GM23248 (cell line): ENCODE measurements at regions not wholly inside any gene's neighbourhood (a gene's known extent, or its start where the extent isn't known, plus 50 kb on each side); places are given as distances from the start of the nearest gene placed in this dataset.

Source experiments
- DNase-seq: peaks from one replicate; pipeline ENCODE4 v3.0.0-alpha.2; 2015
- H2AFZ ChIP-seq: fragments of 200-600 bp; sonication (generic); 2 replicates; pipeline ENCODE4 v1.6.1; 2016; ENCODE audit warnings: antibody characterized with exemption
- H3F3A ChIP-seq: fragments of 200-600 bp; sonication (generic); 2 replicates; pipeline ENCODE4 v1.6.1; 2016; ENCODE audit warnings: mild to moderate bottlenecking, antibody characterized with exemption, mixed run types; ENCODE audit not compliant: insufficient read depth
- H3K27ac ChIP-seq: fragments of 200-600 bp; sonication (generic); 2 replicates; pipeline ENCODE4 v1.5.1; 2016; ENCODE audit warnings: mild to moderate bottlenecking
- H3K27me3 ChIP-seq: fragments of 200-600 bp; sonication (generic); replicated peaks from 2 replicates; pipeline ENCODE4 v1.6.1; 2016; ENCODE audit warnings: mild to moderate bottlenecking; ENCODE audit not compliant: insufficient read depth
- H3K36me3 ChIP-seq: fragments of 200-600 bp; sonication (generic); 2 replicates; pipeline ENCODE4 v1.6.1; 2016; ENCODE audit warnings: low read depth, mild to moderate bottlenecking
- H3K4me1 ChIP-seq: fragments of 200-600 bp; sonication (generic); 2 replicates; pipeline ENCODE4 v1.6.1; 2016; ENCODE audit warnings: mild to moderate bottlenecking; ENCODE audit not compliant: insufficient read depth
- H3K4me2 ChIP-seq: fragments of 200-600 bp; sonication (generic); one replicate; pipeline ENCODE4 v1.6.1; 2016; ENCODE audit warnings: mild to moderate bottlenecking; ENCODE audit not compliant: unreplicated experiment
- H3K4me3 ChIP-seq: fragments of 200-600 bp; sonication (generic); 2 replicates; pipeline ENCODE4 v1.5.1; 2016; ENCODE audit warnings: mild to moderate bottlenecking
- H3K79me2 ChIP-seq: fragments of 200-600 bp; sonication (generic); 2 replicates; pipeline ENCODE4 v1.6.1; 2016; ENCODE audit warnings: mild to moderate bottlenecking; ENCODE audit not compliant: insufficient read depth
- H3K9ac ChIP-seq: fragments of 200-600 bp; sonication (generic); 2 replicates; pipeline ENCODE4 v1.6.1; 2016; ENCODE audit warnings: mild to moderate bottlenecking
- H3K9me2 ChIP-seq: fragments of 200-600 bp; sonication (generic); 2 replicates; pipeline ENCODE4 v1.6.1; 2016; ENCODE audit warnings: mixed run types, mild to moderate bottlenecking, moderate library complexity; ENCODE audit not compliant: insufficient read depth
- H3K9me3 ChIP-seq: fragments of 200-600 bp; sonication (generic); one replicate; pipeline ENCODE4 v1.6.1; 2017; ENCODE audit warnings: low read depth
- H4K20me1 ChIP-seq: fragments of 200-600 bp; sonication (generic); 2 replicates; pipeline ENCODE4 v1.6.0; 2016; ENCODE audit not compliant: insufficient read depth
- EZH2 ChIP-seq: fragments of 200-600 bp; sonication (generic); IDR thresholded peaks from 2 replicates; pipeline ENCODE4 v1.6.1; 2018; ENCODE audit warnings: antibody characterized with exemption, mild to moderate bottlenecking; ENCODE audit not compliant: insufficient read depth, poor library complexity, severe bottlenecking
- EZH2phosphoT487 ChIP-seq: fragments of 200-600 bp; sonication (generic); IDR thresholded peaks from 2 replicates; pipeline ENCODE4 v1.6.1; 2018; ENCODE audit warnings: antibody characterized with exemption, moderate library complexity, mild to moderate bottlenecking, low read depth; ENCODE audit not compliant: insufficient read depth
- WGBS, 2 experiments: methylation state at CpG; one replicate each; pipeline ENCODE4 v1.1.6; 2015 to 2017; ENCODE audit warnings: low lambda C conversion rate in 2 of 2, low coverage in 1 of 2; ENCODE audit errors: missing lambda C conversion rate in 2 of 2; 5-methylcytosine and 5-hydroxymethylcytosine counted together
- in situ Hi-C: fragments of 300-500 bp; cut with MboI; formaldehyde crosslinking; loops from 2 replicates; pipeline ENCODE4 v1.15.0; 2020

GRCh38 chr6:51337277-51337676 lies 518.6 kb downstream of the TFAP2B start:
- no peaks in the 10 kb centered on the region for H4K20me1 ChIP-seq
- TF ChIP-seq EZH2 (no peak), EZH2phosphoT487 (no peak)
- DNase-seq, result no peak
- H3K79me2 ChIP-seq, result no peaks in the 10 kb centered on the region
- H3K4me1 ChIP-seq, result no peaks in the 10 kb centered on the region
- WGBS, 2 experiments, result 4 to 8% methylated on average over 3 of the region's 3 CpGs
- H3K27me3 ChIP-seq, result no peaks in the 10 kb centered on the region
- no peak overlapping the region for H2AFZ ChIP-seq
- H3K9ac ChIP-seq, result no peak overlapping the region
- no peak overlapping the region for H3K27ac ChIP-seq
- H3K9me2 ChIP-seq, result no peaks in the 10 kb centered on the region
- no peaks in the 10 kb centered on the region for H3K9me3 ChIP-seq
- H3K4me2 ChIP-seq, result no peak overlapping the region
- H3K36me3 ChIP-seq, result no peaks in the 10 kb centered on the region
- no peak overlapping the region for H3K4me3 ChIP-seq
- H3F3A ChIP-seq, result no peaks in the 10 kb centered on the region
- in situ Hi-C loops, result no loop called here

DNA sequence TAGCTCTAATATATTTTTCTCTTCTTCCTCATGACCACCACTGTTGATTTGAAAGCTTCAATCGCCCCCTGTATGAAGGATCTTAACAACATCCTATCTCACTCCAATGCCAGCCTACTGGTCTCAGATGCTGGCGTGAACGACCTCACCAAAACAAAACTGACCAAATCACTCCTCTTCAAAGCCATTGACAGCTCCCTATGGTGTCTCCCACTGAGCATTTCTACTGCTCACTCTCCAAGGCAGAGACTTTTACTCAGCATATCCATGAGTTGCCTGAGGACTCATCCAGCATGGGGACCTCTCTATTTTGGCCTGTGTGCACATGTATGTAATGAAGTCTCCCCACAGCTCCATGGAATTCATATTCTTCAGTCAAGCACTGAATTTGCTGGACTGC lies 520.4 kb downstream of the TFAP2B start:
- no peaks in the 10 kb centered on the region for H3K9me2 ChIP-seq
- no peak for TF ChIP-seq EZH2
- TF ChIP-seq EZH2phosphoT487, result no peak
- no peak overlapping the region for H3K27ac ChIP-seq
- no peaks in the 10 kb centered on the region for H3K9me3 ChIP-seq
- H3K79me2 ChIP-seq, result no peaks in the 10 kb centered on the region
- H3K9ac ChIP-seq, result no peak overlapping the region
- DNase-seq, result no peak
- no peaks in the 10 kb centered on the region for H3K27me3 ChIP-seq
- no peaks in the 10 kb centered on the region for H3F3A ChIP-seq
- H3K4me3 ChIP-seq, result no peak overlapping the region
- H3K4me2 ChIP-seq, result no peak overlapping the region
- WGBS, 2 experiments, result 6 to 8% methylated on average over 3 of the region's 3 CpGs
- no peaks in the 10 kb centered on the region for H3K4me1 ChIP-seq
- in situ Hi-C loops, result no loop called here
- no peaks in the 10 kb centered on the region for H4K20me1 ChIP-seq
- no peaks in the 10 kb centered on the region for H3K36me3 ChIP-seq
- H2AFZ ChIP-seq, result no peak overlapping the region

DNA sequence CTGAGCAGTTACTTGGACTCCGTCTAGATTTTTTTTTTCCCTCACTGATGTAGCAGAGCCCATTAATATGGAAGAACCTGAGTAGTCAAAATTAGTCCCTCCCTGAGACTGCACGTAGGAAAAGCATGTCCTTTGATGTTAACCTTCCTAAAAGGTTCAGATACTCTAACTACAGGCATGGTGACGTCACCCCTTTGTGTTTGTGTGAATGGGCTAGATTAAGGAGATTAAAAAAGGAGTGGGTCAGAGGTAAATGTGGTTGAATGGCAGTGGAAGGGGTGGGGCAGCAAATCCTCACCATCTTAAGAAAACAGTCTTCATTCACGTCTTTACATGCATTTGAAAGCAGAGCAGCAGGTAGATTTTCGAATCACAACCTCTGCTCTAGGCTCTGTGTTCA lies 521.1 kb downstream of the TFAP2B start:
- Histone ChIP-seq H3K9ac (no peak overlapping the region), H3K27ac (no peak overlapping the region), H3K4me3 (no peak overlapping the region), H3K9me2 (no peaks in the 10 kb centered on the region), H4K20me1 (no peaks in the 10 kb centered on the region), H3K36me3 (no peaks in the 10 kb centered on the region), H3K79me2 (no peaks in the 10 kb centered on the region), H2AFZ (no peak overlapping the region), H3K4me2 (no peak overlapping the region), H3K27me3 (no peaks in the 10 kb centered on the region), H3K4me1 (no peaks in the 10 kb centered on the region), H3F3A (no peaks in the 10 kb centered on the region), H3K9me3 (no peaks in the 10 kb centered on the region)
- WGBS, 2 experiments, result 5 to 9% methylated on average over 5 of the region's 5 CpGs
- DNase-seq, result no peak
- no peak for TF ChIP-seq EZH2
- no peak for TF ChIP-seq EZH2phosphoT487
- in situ Hi-C loops, result no loop called here

GRCh38 chr6:51342393-51342792 lies 523.7 kb downstream of the TFAP2B start:
- WGBS, 2 experiments, result 20 to 31% methylated on average over 6 of the region's 6 CpGs
- H3F3A ChIP-seq, result no peaks in the 10 kb centered on the region
- in situ Hi-C loops, result no loop called here

DNA sequence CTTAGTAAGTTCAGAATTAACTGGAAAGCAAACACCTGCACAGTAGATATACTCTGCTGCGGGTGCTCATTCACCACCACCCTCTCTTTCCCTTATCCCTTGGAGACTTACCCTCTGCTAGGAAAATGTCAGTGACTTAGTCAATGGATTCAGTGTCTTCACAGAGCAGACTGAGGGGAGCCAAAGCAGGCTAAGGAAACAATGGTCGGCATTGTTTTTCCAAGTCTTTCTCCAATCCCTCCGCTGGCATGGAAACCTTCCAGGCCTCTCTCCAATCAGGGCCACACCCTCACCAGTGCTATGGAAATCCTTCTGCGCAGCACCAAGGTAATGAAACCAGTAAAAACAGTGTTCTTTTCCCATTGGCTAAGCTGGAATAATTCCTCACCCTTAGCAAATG lies 531.2 kb downstream of the TFAP2B start:
- Histone ChIP-seq H3K4me3 (no peak overlapping the region), H3K9me2 (no peaks in the 10 kb centered on the region), H3K27me3 (no peaks in the 10 kb centered on the region), H3F3A (no peaks in the 10 kb centered on the region), H3K4me2 (no peak overlapping the region), H3K27ac (no peak overlapping the region), H4K20me1 (no peaks in the 10 kb centered on the region), H3K4me1 (no peaks in the 10 kb centered on the region), H3K36me3 (no peaks in the 10 kb centered on the region), H3K9me3 (no peaks in the 10 kb centered on the region), H2AFZ (no peak overlapping the region), H3K9ac (no peak overlapping the region), H3K79me2 (no peaks in the 10 kb centered on the region)
- DNase-seq, result no peak
- no peak for TF ChIP-seq EZH2phosphoT487
- no peak for TF ChIP-seq EZH2
- WGBS, 2 experiments, result 51 to 59% methylated on average over 4 of the region's 4 CpGs
- in situ Hi-C loops, result no loop called here

More at GRCh38 chr6:51342393-51342792, 523.7 kb downstream of the TFAP2B start:
- Histone ChIP-seq H3K27ac (no peak overlapping the region), H3K4me1 (no peaks in the 10 kb centered on the region), H2AFZ (no peak overlapping the region), H3K9me2 (no peaks in the 10 kb centered on the region), H3K9me3 (no peaks in the 10 kb centered on the region), H3K36me3 (no peaks in the 10 kb centered on the region), H3K27me3 (no peaks in the 10 kb centered on the region), H3K9ac (no peak overlapping the region), H3K4me3 (no peak overlapping the region), H3K4me2 (no peak overlapping the region), H3K79me2 (no peaks in the 10 kb centered on the region), H4K20me1 (no peaks in the 10 kb centered on the region)
- TF ChIP-seq EZH2 (no peak), EZH2phosphoT487 (no peak)
- no peak for DNase-seq
